Neuronal stem cell (in vitro differentiated cells): ENCODE measurements at regions not wholly inside any gene's neighbourhood (a gene's known extent, or its start where the extent isn't known, plus 50 kb on each side); places are given as distances from the start of the nearest gene placed in this dataset.

Source experiments
- DNase-seq: peaks from one replicate; pipeline ENCODE4 v3.0.0-alpha.2; 2013; ENCODE audit warnings: low spot score
- H2AFZ ChIP-seq: one replicate; pipeline ENCODE4 v1.6.1; 2013; ENCODE audit warnings: mild to moderate bottlenecking, low read length, inconsistent platforms
- H2AK5ac ChIP-seq: 2 replicates; pipeline ENCODE4 v1.6.1; 2013; ENCODE audit warnings: low read depth, mild to moderate bottlenecking, inconsistent platforms, low read length, moderate library complexity, mixed read lengths
- H2BK120ac ChIP-seq: 2 replicates; pipeline ENCODE4 v1.6.1; 2013; ENCODE audit warnings: low read depth, mild to moderate bottlenecking, inconsistent platforms, low read length, moderate library complexity, mixed read lengths
- H2BK12ac ChIP-seq: one replicate; pipeline ENCODE4 v1.6.1; 2013; ENCODE audit warnings: low read length, inconsistent platforms
- H2BK15ac ChIP-seq: 2 replicates; pipeline ENCODE4 v1.6.1; 2013; ENCODE audit warnings: mild to moderate bottlenecking, low read length, inconsistent platforms, mixed read lengths
- H2BK5ac ChIP-seq: one replicate; pipeline ENCODE4 v1.6.1; 2013; ENCODE audit warnings: inconsistent platforms, mild to moderate bottlenecking, low read length, moderate library complexity
- H3K14ac ChIP-seq: one replicate; pipeline ENCODE4 v1.6.1; 2013; ENCODE audit warnings: low read length, inconsistent platforms
- H3K18ac ChIP-seq: 2 replicates; pipeline ENCODE4 v1.6.1; 2013; ENCODE audit warnings: low read length, inconsistent platforms
- H3K23ac ChIP-seq: 2 replicates; pipeline ENCODE4 v1.6.1; 2013; ENCODE audit warnings: low read depth, mild to moderate bottlenecking, mixed read lengths, low read length, inconsistent platforms; ENCODE audit not compliant: poor library complexity
- H3K27ac ChIP-seq: replicated peaks from 3 replicates; pipeline ENCODE4 v1.5.1; 2013; ENCODE audit warnings: low read length, inconsistent platforms
- H3K27me3 ChIP-seq, 3 experiments: 2 replicates each; pipeline ENCODE4 v1.6.1; 2013; ENCODE audit warnings: low read length in 3 of 3, mild to moderate bottlenecking in 2 of 3, inconsistent platforms in 1 of 3, low read depth in 1 of 3, mixed read lengths in 1 of 3, moderate library complexity in 1 of 3; ENCODE audit not compliant: control insufficient read depth in 3 of 3, insufficient read depth in 3 of 3
- H3K36me3 ChIP-seq, 2 donors: replicated peaks in 1 of 2; 2 replicates each; pipeline ENCODE4 v1.6.1; 2013; ENCODE audit warnings: low read length in 2 of 2; ENCODE audit not compliant: control insufficient read depth in 2 of 2, insufficient read depth in 2 of 2
- H3K4ac ChIP-seq: 2 replicates; pipeline ENCODE4 v1.6.1; 2013; ENCODE audit warnings: inconsistent platforms, mild to moderate bottlenecking, low read length, moderate library complexity
- H3K4me1 ChIP-seq, 2 donors: 1 replicate in 1 of 2; 2 replicates in 1 of 2; pipeline ENCODE4 v1.6.1; 2013; ENCODE audit warnings: low read length in 2 of 2, low read depth in 1 of 2; ENCODE audit not compliant: control insufficient read depth in 2 of 2, insufficient read depth in 1 of 2
- H3K4me2 ChIP-seq: one replicate; pipeline ENCODE4 v1.6.1; 2013; ENCODE audit warnings: mild to moderate bottlenecking, low read length, inconsistent platforms; ENCODE audit not compliant: insufficient read depth, poor library complexity, severe bottlenecking
- H3K4me3 ChIP-seq, 2 donors: 2 replicates each; pipeline ENCODE4 v1.5.1; 2013; ENCODE audit warnings: low read length in 2 of 2, mild to moderate bottlenecking in 2 of 2, inconsistent platforms in 1 of 2, moderate library complexity in 1 of 2
- H3K79me1 ChIP-seq: one replicate; pipeline ENCODE4 v1.6.1; 2013; ENCODE audit warnings: low read depth, mild to moderate bottlenecking, inconsistent platforms, low read length, moderate library complexity
- H3K9ac ChIP-seq: one replicate; pipeline ENCODE4 v1.6.1; 2013; ENCODE audit warnings: mild to moderate bottlenecking, low read depth, low read length, inconsistent platforms; ENCODE audit not compliant: poor library complexity
- H3K9me3 ChIP-seq, 2 donors: replicated peaks in 1 of 2; 2 replicates each; pipeline versions ENCODE3 to v1.6.1; 2013; ENCODE audit warnings: low read length in 2 of 2, mild to moderate bottlenecking in 2 of 2, inconsistent platforms in 1 of 2, low read depth in 1 of 2, mixed read lengths in 1 of 2, moderate library complexity in 1 of 2; ENCODE audit not compliant: control insufficient read depth in 2 of 2, insufficient read depth in 1 of 2
- H4K8ac ChIP-seq: one replicate; pipeline ENCODE4 v1.6.1; 2013; ENCODE audit warnings: low read depth, mild to moderate bottlenecking, inconsistent platforms, low read length, moderate library complexity
- H4K91ac ChIP-seq: one replicate; pipeline ENCODE4 v1.6.1; 2013; ENCODE audit warnings: low read length, low read depth, mild to moderate bottlenecking, inconsistent platforms; ENCODE audit not compliant: poor library complexity
- WGBS, 2 donors: extraction: QIAGEN DNeasy Blood & Tissue Kit; methylation state at CpG; one replicate each; pipeline ENCODE4 v1.1.7; 2013; ENCODE audit warnings: missing lambda C conversion rate in 2 of 2, mixed read lengths in 1 of 2; ENCODE audit not compliant: insufficient read length in 2 of 2, insufficient replicate concordance in 1 of 2; ENCODE audit errors: extremely low coverage in 2 of 2; 5-methylcytosine and 5-hydroxymethylcytosine counted together

DNA sequence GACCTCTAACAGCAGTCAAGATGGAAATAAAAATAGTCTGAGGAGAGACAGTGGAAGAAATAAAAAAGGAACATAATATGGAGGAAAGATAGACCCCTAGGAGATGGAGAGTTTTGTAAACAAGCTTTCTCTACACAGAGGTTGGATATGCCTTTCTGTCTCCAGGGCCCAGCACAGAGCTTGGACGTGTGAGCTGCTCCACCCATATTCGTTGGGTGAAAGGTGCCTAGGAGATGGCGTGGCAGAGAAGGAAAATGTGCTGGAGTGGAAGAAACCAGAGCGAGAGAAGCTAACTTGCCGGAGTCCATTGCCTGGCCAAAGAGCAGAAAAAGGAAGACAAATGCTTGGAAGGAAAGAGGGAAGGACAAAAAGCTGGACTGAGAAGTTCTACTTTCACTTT is 78.3 kb upstream of the LMO4 start:
- Histone ChIP-seq H3K36me3 (no peaks in the 10 kb centered on the region), H4K8ac (no peak overlapping the region), H3K27ac (no peak overlapping the region), H3K27me3 (no peaks in the 10 kb centered on the region), H2BK15ac (no peak overlapping the region), H4K91ac (no peak overlapping the region), H3K9ac (no peak overlapping the region), H2BK5ac (no peak overlapping the region), H3K18ac (no peak overlapping the region), H3K23ac (no peak overlapping the region), H3K4me1 (peaks cover 0 to 3% of the 10 kb centered on the region in 2 donors), H3K4me2 (no peak overlapping the region), H2BK120ac (no peak overlapping the region), H3K79me1 (no peaks in the 10 kb centered on the region), H3K9me3 (peaks cover 0 to 2% of the 10 kb centered on the region in 2 donors), H2AFZ (no peak overlapping the region), H2BK12ac (no peak overlapping the region), H3K4me3 (no peak overlapping the region), H3K14ac (no peak overlapping the region), H2AK5ac (no peak overlapping the region), H3K4ac (no peak overlapping the region)
- no CpG with 5 or more reads among the region's 5 CpGs for WGBS, 2 donors
- DNase-seq, result no peak

DNA sequence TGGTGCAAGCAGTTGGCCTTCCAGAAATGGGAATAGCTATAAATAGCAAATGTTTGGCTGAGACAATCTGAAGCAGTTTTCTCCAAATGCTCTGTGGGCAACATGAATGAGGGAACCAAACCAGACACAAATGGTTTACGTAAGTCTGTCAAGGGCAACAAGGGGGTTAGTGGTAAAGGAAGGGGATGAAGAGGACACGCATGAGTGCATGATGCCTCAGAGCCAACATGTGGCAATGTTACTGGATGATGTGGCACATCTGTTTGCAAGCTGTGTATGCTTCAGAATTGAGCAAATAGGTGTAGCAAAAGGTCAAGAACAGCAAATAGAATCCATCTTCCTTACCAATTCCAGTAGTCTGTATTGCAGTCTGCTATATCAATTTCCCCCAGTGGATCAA is 76.3 kb upstream of the LMO4 start:
- Histone ChIP-seq H3K23ac (no peak overlapping the region), H3K14ac (no peak overlapping the region), H2BK120ac (no peak overlapping the region), H3K27me3 (no peaks in the 10 kb centered on the region), H3K27ac (no peak overlapping the region), H3K36me3 (no peaks in the 10 kb centered on the region), H2BK5ac (no peak overlapping the region), H2AK5ac (no peak overlapping the region), H3K4me1 (no peaks in the 10 kb centered on the region), H3K9me3 (no peaks in the 10 kb centered on the region), H3K4me3 (no peak overlapping the region), H3K79me1 (no peaks in the 10 kb centered on the region), H4K91ac (no peak overlapping the region), H3K4ac (no peak overlapping the region), H2BK12ac (no peak overlapping the region), H3K18ac (no peak overlapping the region), H2BK15ac (no peak overlapping the region), H3K4me2 (no peak overlapping the region), H3K9ac (no peak overlapping the region), H2AFZ (no peak overlapping the region), H4K8ac (no peak overlapping the region)
- no CpG with 5 or more reads among the region's 2 CpGs for WGBS, 2 donors
- no peak for DNase-seq

- Histone ChIP-seq H3K79me1 (no peaks in the 10 kb centered on the region), H3K4me1 (no peaks in the 10 kb centered on the region), H2BK5ac (no peak overlapping the region), H3K9ac (no peak overlapping the region), H3K4me3 (no peak overlapping the region), H4K8ac (no peak overlapping the region), H2AK5ac (no peak overlapping the region), H3K9me3 (peaks cover 0 to 2% of the 10 kb centered on the region in 2 donors), H3K4ac (no peak overlapping the region), H3K4me2 (no peak overlapping the region), H3K27ac (no peak overlapping the region), H3K18ac (no peak overlapping the region), H2BK15ac (no peak overlapping the region), H3K36me3 (no peaks in the 10 kb centered on the region), H3K27me3 (no peaks in the 10 kb centered on the region), H2BK120ac (no peak overlapping the region), H3K14ac (no peak overlapping the region), H2AFZ (no peak overlapping the region), H3K23ac (no peak overlapping the region), H4K91ac (no peak overlapping the region), H2BK12ac (no peak overlapping the region)
- no CpG with 5 or more reads among the region's 3 CpGs for whole genome bisulfite sequencing, 2 donors
- DNase-seq, result no peak
These were observed 66.0 kb upstream of the LMO4 start for GRCh38 chr1:87262688-87263087.

GRCh38 chr1:87263281-87263680 is 65.4 kb upstream of the LMO4 start:
- no peaks in the 10 kb centered on the region for H3K36me3 ChIP-seq
- H3K9me3 ChIP-seq, result peaks cover 0 to 2% of the 10 kb centered on the region in 2 donors
- H2BK12ac ChIP-seq, result no peak overlapping the region
- no peak overlapping the region for H2AK5ac ChIP-seq
- H2BK15ac ChIP-seq, result no peak overlapping the region
- WGBS, 2 donors, result no CpG with 5 or more reads among the region's 2 CpGs
- H3K4me2 ChIP-seq, result no peak overlapping the region
- no peaks in the 10 kb centered on the region for H3K79me1 ChIP-seq
- H2AFZ ChIP-seq, result no peak overlapping the region
- no peak overlapping the region for H4K91ac ChIP-seq
- no peaks in the 10 kb centered on the region for H3K27me3 ChIP-seq
- H3K18ac ChIP-seq, result no peak overlapping the region
- no peak overlapping the region for H2BK120ac ChIP-seq
- no peak overlapping the region for H2BK5ac ChIP-seq
- no peaks in the 10 kb centered on the region for H3K4me1 ChIP-seq
- no peak overlapping the region for H3K27ac ChIP-seq
- DNase-seq, result no peak
- H3K4ac ChIP-seq, result no peak overlapping the region
- H3K23ac ChIP-seq, result no peak overlapping the region
- no peak overlapping the region for H3K4me3 ChIP-seq
- H4K8ac ChIP-seq, result no peak overlapping the region
- H3K9ac ChIP-seq, result no peak overlapping the region
- H3K14ac ChIP-seq, result no peak overlapping the region
